GM12878 (cell line): ENCODE measurements at regions not wholly inside any gene's neighbourhood (a gene's known extent, or its start where the extent isn't known, plus 50 kb on each side); places are given as distances from the start of the nearest gene placed in this dataset.

ENCODE experiments used
- ATAC-seq: fragments of 200-7000 bp; cut with Tn5 transposase; 3 replicates; pipeline ENCODE4 v1.9.1; 2020; ENCODE audit warnings: mild to moderate bottlenecking, moderate library complexity
- BruUV-seq: library from RNA; stranded (reverse); fragments of 400-500 nt; replicated peaks from 2 replicates; lab custom pipeline; 2021; lab: Mats Ljungman, UMichigan
- CTCF ChIA-PET: fragments of 300-600 bp; sonication (Branson Sonifier 250); formaldehyde crosslinking; extraction: SDS; loops from one replicate; lab custom pipeline; 2021; ENCODE audit warnings: inconsistent platforms; lab: Yijun Ruan, JAX
- POLR2A ChIA-PET: fragments of 350-600 bp; formaldehyde crosslinking; extraction: SDS; loops from one replicate; lab custom pipeline; 2021; ENCODE audit warnings: inconsistent platforms; lab: Charles Lee
- RAD21 ChIA-PET: fragments of 300-600 bp; sonication (Branson Sonifier 250); formaldehyde crosslinking; loops from one replicate; lab custom pipeline; 2023; ENCODE audit warnings: antibody characterized with exemption; ENCODE audit not compliant: unreplicated experiment; lab: Charles Lee
- SMC1A ChIA-PET: fragments of 300-600 bp; sonication (Branson Sonifier 250); formaldehyde crosslinking; loops from one replicate; lab custom pipeline; 2023; ENCODE audit not compliant: unreplicated experiment, uncharacterized antibody; lab: Charles Lee
- DNase-seq: peaks from one replicate; pipeline ENCODE4 v3.0.0-alpha.2; 2011; ENCODE audit warnings: low read depth, low spot score
- FAIRE-seq: peaks from 3 replicates; lab custom pipeline; 2011; peaks lifted over from hg19 to GRCh38; lab: Jason Lieb, UNC
- H2AFZ ChIP-seq: 2 replicates; pipeline ENCODE4 v1.6.0; 2011; ENCODE audit warnings: low read depth, low read length, control low read depth; ENCODE audit not compliant: control insufficient read depth
- H3K27ac ChIP-seq: 2 replicates; pipeline ENCODE4 v1.5.1; 2011; ENCODE audit warnings: control low read depth; ENCODE audit not compliant: control insufficient read depth, insufficient read depth
- H3K27me3 ChIP-seq, 2 experiments: replicated peaks in 1 of 2; 2 replicates each; pipeline versions ENCODE4 v1.6.0 to v1.6.1; 2011; ENCODE audit warnings: low read length in 1 of 2; ENCODE audit not compliant: control insufficient read depth in 2 of 2, insufficient read depth in 2 of 2
- H3K36me3 ChIP-seq, 2 experiments: 2 replicates each; pipeline ENCODE4 v1.5.1; 2011; ENCODE audit warnings: low read length in 1 of 2; ENCODE audit not compliant: control insufficient read depth in 2 of 2, insufficient read depth in 2 of 2
- H3K4me1 ChIP-seq: 2 replicates; pipeline ENCODE4 v1.6.1; 2011; ENCODE audit warnings: mild to moderate bottlenecking, low read length, moderate library complexity, mixed read lengths; ENCODE audit not compliant: control insufficient read depth, insufficient read depth
- H3K4me2 ChIP-seq: 2 replicates; pipeline ENCODE4 v1.6.0; 2011; ENCODE audit warnings: control low read depth; ENCODE audit not compliant: control insufficient read depth, insufficient read depth
- H3K4me3 ChIP-seq: fragments of 200-600 bp; sonication (generic); 2 replicates; pipeline ENCODE4 v1.5.1; 2016
- H3K79me2 ChIP-seq: 2 replicates; pipeline ENCODE4 v1.6.0; 2011; ENCODE audit warnings: low read length; ENCODE audit not compliant: control insufficient read depth, insufficient read depth
- H3K9ac ChIP-seq: 2 replicates; pipeline ENCODE4 v1.8.0; 2011; ENCODE audit warnings: low read length, control low read depth, mixed read lengths; ENCODE audit not compliant: control insufficient read depth, insufficient read depth
- H3K9me3 ChIP-seq: replicated peaks from 3 replicates; pipeline ENCODE4 v1.5.1; 2011; ENCODE audit warnings: mild to moderate bottlenecking, low read length; ENCODE audit not compliant: control insufficient read depth, insufficient read depth
- H4K20me1 ChIP-seq: 2 replicates; pipeline ENCODE4 v1.6.0; 2011; ENCODE audit not compliant: control insufficient read depth, insufficient read depth
- BMI1 ChIP-seq: fragments of 450-650 bp; IDR thresholded peaks from 2 replicates; pipeline ENCODE4 v1.6.1; 2016; ENCODE audit warnings: mild to moderate bottlenecking, moderate library complexity, borderline replicate concordance
- JUNB ChIP-seq: IDR thresholded peaks from 2 replicates; pipeline ENCODE4 v1.6.1; 2016; ENCODE audit warnings: antibody characterized with exemption, mild to moderate bottlenecking
- MEF2A ChIP-seq: IDR thresholded peaks from 2 replicates; pipeline ENCODE4 v1.6.1; 2011; ENCODE audit warnings: low read depth, mild to moderate bottlenecking, low read length, moderate library complexity; ENCODE audit not compliant: insufficient read depth
- MTA2 ChIP-seq: fragments of 450-650 bp; IDR thresholded peaks from 2 replicates; pipeline ENCODE4 v1.6.1; 2016; ENCODE audit warnings: low read depth, mild to moderate bottlenecking, moderate library complexity
- NFXL1 ChIP-seq: fragments of 450-650 bp; IDR thresholded peaks from 2 replicates; pipeline ENCODE4 v1.6.1; 2017; ENCODE audit warnings: antibody characterized with exemption, mild to moderate bottlenecking, borderline replicate concordance
- NRF1 ChIP-seq: conservative IDR thresholded peaks from 2 replicates; pipeline ENCODE4 v1.6.1; 2011; ENCODE audit warnings: mild to moderate bottlenecking, low read depth, low read length, improper control_type of control experiment
- RELA ChIP-seq: fragments of 450-650 bp; IDR thresholded peaks from 2 replicates; pipeline ENCODE4 v1.8.0; 2014; ENCODE audit warnings: borderline replicate concordance; ENCODE audit not compliant: partially characterized antibody
- SPI1 ChIP-seq: IDR thresholded peaks from 2 replicates; pipeline ENCODE4 v1.6.1; 2011; ENCODE audit warnings: low read depth, mild to moderate bottlenecking, low read length, moderate library complexity, borderline replicate concordance; ENCODE audit not compliant: insufficient read depth
- USF2 ChIP-seq: IDR thresholded peaks from 2 replicates; pipeline ENCODE4 v1.6.1; 2011; ENCODE audit warnings: low read depth, low read length, improper control_type of control experiment, borderline replicate concordance
- ZBTB11 ChIP-seq: fragments of 450-650 bp; formaldehyde crosslinking; IDR thresholded peaks from 2 replicates; pipeline ENCODE4 v1.5.0; 2022; ENCODE audit warnings: mild to moderate bottlenecking, missing genetic modification characterization
- WGBS: methylation state at CpG from one replicate; pipeline ENCODE4 v1.1.6; 2016; ENCODE audit warnings: low lambda C conversion rate; ENCODE audit not compliant: insufficient replicate concordance, insufficient coverage; ENCODE audit errors: missing lambda C conversion rate; 5-methylcytosine and 5-hydroxymethylcytosine counted together
- in situ Hi-C: fragments of 300-500 bp; cut with MboI; formaldehyde crosslinking; loops from 9 replicates; pipeline ENCODE4 v1.14.3; 2018; ENCODE audit warnings: mixed read lengths
- intact Hi-C: fragments of 100-400 bp; cut with micrococcal nuclease; formaldehyde crosslinking; loops from one replicate; pipeline ENCODE4 v1.14.2; 2022; ENCODE audit not compliant: unreplicated experiment
- TF ChIP-seq, protein P1 (sequence below): fragments of 450-650 bp; IDR thresholded peaks from 2 replicates; pipeline ENCODE4 v1.6.1; 2017; ENCODE audit warnings: antibody characterized with exemption, mild to moderate bottlenecking, moderate library complexity

DNA sequence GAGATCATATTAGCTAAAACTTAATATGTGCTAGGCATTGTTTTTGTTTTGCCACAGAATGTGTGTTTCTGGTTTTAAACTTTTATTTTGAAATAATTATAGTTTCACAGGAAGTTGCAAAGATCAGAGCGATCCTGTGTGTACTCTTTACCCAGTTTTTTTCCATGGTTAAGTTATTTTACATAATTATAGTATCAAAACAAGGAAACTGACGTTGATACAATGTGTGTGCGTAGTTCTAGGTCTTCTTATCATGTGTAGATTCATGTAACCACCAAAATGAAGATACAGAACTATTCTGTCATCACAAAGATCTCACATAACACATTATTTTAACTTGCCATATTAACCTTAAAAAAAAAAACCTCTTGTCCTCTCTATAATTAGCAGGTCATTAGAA is 69.2 kb downstream of the BLTP1 start:
- Histone ChIP-seq H3K9ac (no peak overlapping the region), H3K27ac (no peak overlapping the region), H3K4me1 (no peaks in the 10 kb centered on the region), H3K4me3 (no peak overlapping the region), H4K20me1 (no peaks in the 10 kb centered on the region), H3K9me3 (no peaks in the 10 kb centered on the region), H3K27me3 (no peaks in the 10 kb centered on the region), H3K4me2 (no peak overlapping the region), H3K79me2 (no peaks in the 10 kb centered on the region), H2AFZ (no peak overlapping the region), H3K36me3 (0 out of 4 replicates have a peak, but pooled peaks cover 0 to 3% of the 10 kb centered on the region in 2 experiments)
- in situ Hi-C loops: no loop called here
- ChIA-PET CTCF (interaction anchor here (1.5 kb wide), 1 partner anchor 23 kb away, joined by 3 read pairs; no protein-coding TSS in a partner anchor), POLR2A (no interaction called here), RAD21 (no interaction called here), SMC1A (no interaction called here)
- no TSS peak for BruUV-seq
- TF ChIP-seq SPI1: no peak
- no peak for TF ChIP-seq BMI1
- no peak for TF ChIP-seq NRF1
- TF ChIP-seq MTA2: no peak
- TF ChIP-seq, protein P1, sequence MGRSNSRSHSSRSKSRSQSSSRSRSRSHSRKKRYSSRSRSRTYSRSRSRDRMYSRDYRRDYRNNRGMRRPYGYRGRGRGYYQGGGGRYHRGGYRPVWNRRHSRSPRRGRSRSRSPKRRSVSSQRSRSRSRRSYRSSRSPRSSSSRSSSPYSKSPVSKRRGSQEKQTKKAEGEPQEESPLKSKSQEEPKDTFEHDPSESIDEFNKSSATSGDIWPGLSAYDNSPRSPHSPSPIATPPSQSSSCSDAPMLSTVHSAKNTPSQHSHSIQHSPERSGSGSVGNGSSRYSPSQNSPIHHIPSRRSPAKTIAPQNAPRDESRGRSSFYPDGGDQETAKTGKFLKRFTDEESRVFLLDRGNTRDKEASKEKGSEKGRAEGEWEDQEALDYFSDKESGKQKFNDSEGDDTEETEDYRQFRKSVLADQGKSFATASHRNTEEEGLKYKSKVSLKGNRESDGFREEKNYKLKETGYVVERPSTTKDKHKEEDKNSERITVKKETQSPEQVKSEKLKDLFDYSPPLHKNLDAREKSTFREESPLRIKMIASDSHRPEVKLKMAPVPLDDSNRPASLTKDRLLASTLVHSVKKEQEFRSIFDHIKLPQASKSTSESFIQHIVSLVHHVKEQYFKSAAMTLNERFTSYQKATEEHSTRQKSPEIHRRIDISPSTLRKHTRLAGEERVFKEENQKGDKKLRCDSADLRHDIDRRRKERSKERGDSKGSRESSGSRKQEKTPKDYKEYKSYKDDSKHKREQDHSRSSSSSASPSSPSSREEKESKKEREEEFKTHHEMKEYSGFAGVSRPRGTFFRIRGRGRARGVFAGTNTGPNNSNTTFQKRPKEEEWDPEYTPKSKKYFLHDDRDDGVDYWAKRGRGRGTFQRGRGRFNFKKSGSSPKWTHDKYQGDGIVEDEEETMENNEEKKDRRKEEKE: no peak
- no peak for TF ChIP-seq RELA
- TF ChIP-seq ZBTB11 (CRISPR knock-in tag): no peak
- TF ChIP-seq JUNB: no peak
- no peak for TF ChIP-seq USF2
- no peak for TF ChIP-seq MEF2A
- no peak for TF ChIP-seq NFXL1
- intact Hi-C loops: no loop called here
- no peak for FAIRE-seq
- 93% methylated on average over 3 of the region's 3 CpGs for WGBS
- no peak for DNase-seq
- ATAC-seq: no peak
